Sigmoid colon (tissue), 6 donors: ENCODE measurements at regions not wholly inside any gene's neighbourhood (a gene's known extent, or its start where the extent isn't known, plus 50 kb on each side); places are given as distances from the start of the nearest gene placed in this dataset.
"Not testable (repeated sequence)": the region's sequence is repeated elsewhere in the genome, so short reads cannot be mapped to it uniquely, and the experiment has no call there.

Source experiments
- DNase-seq: peaks from one replicate; pipeline ENCODE4 v3.0.0-alpha.2; 2019
- H3K27ac ChIP-seq, 4 donors: fragments of 200-600 bp; sonication (generic); one replicate each; pipeline ENCODE4 v1.5.1; 2016 to 2019; ENCODE audit warnings: mild to moderate bottlenecking in 1 of 4
- H3K27me3 ChIP-seq, 3 donors: fragments of 200-600 bp; sonication (generic); one replicate each; pipeline ENCODE4 v1.5.1; 2019; ENCODE audit warnings: mild to moderate bottlenecking in 1 of 3
- H3K36me3 ChIP-seq, 4 donors: fragments of 200-600 bp; sonication (generic); one replicate each; pipeline ENCODE4 v1.5.1; 2016 to 2019
- H3K4me1 ChIP-seq, 4 donors: fragments of 200-600 bp; sonication (generic); one replicate each; pipeline ENCODE4 v1.5.1; 2017 to 2019
- H3K4me3 ChIP-seq, 4 donors: fragments of 200-600 bp; sonication (generic); one replicate each; pipeline ENCODE4 v1.5.1; 2017 to 2019; ENCODE audit warnings: mild to moderate bottlenecking in 2 of 4, moderate library complexity in 1 of 4
- H3K9me3 ChIP-seq, 4 donors: fragments of 200-600 bp in 3 of 4; sonication (generic) in 3 of 4; one replicate each; pipeline versions ENCODE4 v1.5.1 to v1.6.1; 2013 to 2019
- CTCF ChIP-seq, 4 experiments: fragments of 450-650 bp in 3 of 4; fragments of 200-600 bp in 1 of 4; IDR thresholded peaks; one replicate each; pipeline ENCODE4 v1.5.1; 2016 to 2019; ENCODE audit warnings: antibody characterized with exemption in 4 of 4, mild to moderate bottlenecking in 3 of 4, moderate library complexity in 2 of 4
- EP300 ChIP-seq, 4 donors: sonication (generic); formaldehyde crosslinking; IDR thresholded peaks; one replicate each; pipeline ENCODE4 v1.6.1; 2017; ENCODE audit warnings: antibody characterized with exemption in 4 of 4
- POLR2A ChIP-seq, 2 donors: fragments of 450-650 bp; IDR thresholded peaks; one replicate each; pipeline ENCODE4 v1.6.1; 2016; ENCODE audit warnings: antibody characterized with exemption in 2 of 2, mild to moderate bottlenecking in 2 of 2, moderate library complexity in 2 of 2
- POLR2AphosphoS5 ChIP-seq, 4 donors: sonication (generic); formaldehyde crosslinking; IDR thresholded peaks; one replicate each; pipeline ENCODE4 v1.6.1; 2017; ENCODE audit warnings: antibody characterized with exemption in 4 of 4
- WGBS, 2 donors: extraction: QIAGEN DNeasy Blood & Tissue Kit; methylation state at CpG; one replicate each; pipeline ENCODE4 v1.1.7; 2013; 5-methylcytosine and 5-hydroxymethylcytosine counted together
- intact Hi-C: fragments of 100-400 bp; cut with DNase I; formaldehyde crosslinking; loops from one replicate; pipeline ENCODE4 v1.15.1; 2023
- donor health status: healthy with polysubstance abuse.
- donor health status: healthy.

- no peak for TF ChIP-seq POLR2A (IDR thresholded peaks at IDR 0.05)
- no peak for TF ChIP-seq CTCF (IDR thresholded peaks at IDR 0.05)
- no peak for TF ChIP-seq POLR2AphosphoS5 (IDR thresholded peaks at IDR 0.05)
- no peak for TF ChIP-seq EP300 (IDR thresholded peaks at IDR 0.05)
- Histone ChIP-seq H3K27me3 (no peaks in the 10 kb centered on the region), H3K4me3 (no peak overlapping the region), H3K4me1 (no peaks in the 10 kb centered on the region), H3K36me3 (peaks cover 0 to 4% (median 0%) of the 10 kb centered on the region in 4 donors), H3K27ac (no peak overlapping the region), H3K9me3 (no peaks in the 10 kb centered on the region)
- WGBS, 2 donors: 94 to 97% methylated on average over 13 of the region's 13 CpGs
- DNase-seq: no peak
- intact Hi-C loops: no loop called here
These were observed 414.0 kb upstream of the AMELY start for GRCh38 chrY:7325531-7325930.

GRCh38 chrY:7320751-7321150 lies 409.2 kb upstream of the AMELY start:
- TF ChIP-seq EP300 (IDR thresholded peaks at IDR 0.05) (no peak), POLR2A (IDR thresholded peaks at IDR 0.05) (no peak), CTCF (IDR thresholded peaks at IDR 0.05) (no peak), POLR2AphosphoS5 (IDR thresholded peaks at IDR 0.05) (no peak)
- no peaks in the 10 kb centered on the region for H3K9me3 ChIP-seq
- H3K4me1 ChIP-seq: no peaks in the 10 kb centered on the region
- H3K27ac ChIP-seq: no peak overlapping the region
- 86 to 91% methylated on average over 5 of the region's 5 CpGs for WGBS, 2 donors
- DNase-seq: no peak
- no peaks in the 10 kb centered on the region for H3K27me3 ChIP-seq
- peaks cover 0 to 4% (median 0%) of the 10 kb centered on the region in 4 donors for H3K36me3 ChIP-seq
- no peak overlapping the region for H3K4me3 ChIP-seq
- intact Hi-C loops: no loop called here

GRCh38 chrY:7320171-7320570 lies 408.6 kb upstream of the AMELY start:
- WGBS, 2 donors: 74 to 89% methylated on average over 2 of the region's 4 CpGs

GRCh38 chrY:7318122-7318521 lies 406.6 kb upstream of the AMELY start:
- Histone ChIP-seq H3K27me3 (no peaks in the 10 kb centered on the region), H3K4me3 (no peak overlapping the region), H3K36me3 (peaks cover 0 to 4% (median 0%) of the 10 kb centered on the region in 4 donors), H3K9me3 (no peaks in the 10 kb centered on the region), H3K4me1 (no peaks in the 10 kb centered on the region), H3K27ac (no peak overlapping the region)
- intact Hi-C loops: no loop called here
- no peak for DNase-seq
- no peak for TF ChIP-seq POLR2A (IDR thresholded peaks at IDR 0.05)
- TF ChIP-seq EP300 (IDR thresholded peaks at IDR 0.05): no peak
- TF ChIP-seq CTCF (IDR thresholded peaks at IDR 0.05): no peak
- TF ChIP-seq POLR2AphosphoS5 (IDR thresholded peaks at IDR 0.05): no peak
- 88 to 93% methylated on average over 5 of the region's 5 CpGs for WGBS, 2 donors

More at GRCh38 chrY:7320171-7320570, 408.6 kb upstream of the AMELY start:
- H3K9me3 ChIP-seq, H3K27ac ChIP-seq, H3K27me3 ChIP-seq, H3K4me1 ChIP-seq, DNase-seq, H3K36me3 ChIP-seq, H3K4me3 ChIP-seq, intact Hi-C loops: not testable (repeated sequence)

- Histone ChIP-seq H3K4me1 (no peaks in the 10 kb centered on the region), H3K9me3 (no peaks in the 10 kb centered on the region), H3K36me3 (peaks cover 0 to 4% (median 0%) of the 10 kb centered on the region in 4 donors), H3K4me3 (no peak overlapping the region), H3K27ac (no peak overlapping the region), H3K27me3 (no peaks in the 10 kb centered on the region)
- DNase-seq: no peak
- intact Hi-C loops: no loop called here
- WGBS, 2 donors: 54 to 63% methylated on average over 3 of the region's 3 CpGs
- TF ChIP-seq CTCF (IDR thresholded peaks at IDR 0.05) (no peak), POLR2A (IDR thresholded peaks at IDR 0.05) (no peak), POLR2AphosphoS5 (IDR thresholded peaks at IDR 0.05) (no peak), EP300 (IDR thresholded peaks at IDR 0.05) (no peak)
These were observed 406.0 kb upstream of the AMELY start for GRCh38 chrY:7317571-7317970.
